ENCODE measurements at regions not wholly inside any gene's neighbourhood (a gene's known extent, or its start where the extent isn't known, plus 50 kb on each side); places are given as distances from the start of the nearest gene placed in this dataset.

DNA sequence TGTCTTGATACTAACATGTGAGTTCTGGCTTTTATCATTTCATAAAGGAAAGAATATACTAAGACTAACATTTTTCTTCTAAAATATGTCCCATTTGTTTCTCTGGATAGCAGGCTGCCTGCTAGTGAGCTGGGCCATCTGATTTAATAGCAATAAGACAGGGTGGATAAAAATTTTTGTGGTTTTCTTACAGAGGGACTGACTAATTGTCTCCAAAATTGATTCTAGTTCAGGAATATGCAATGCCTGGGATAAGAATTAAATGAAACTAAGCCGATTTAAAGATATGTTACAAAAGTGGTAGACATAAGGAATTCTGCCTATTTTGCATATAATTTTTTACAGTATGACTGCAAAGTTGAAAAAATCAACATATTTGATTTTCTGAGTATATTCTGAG, 252.9 kb upstream of the NAV3 start:
- TF ChIP-seq, protein P1, sequence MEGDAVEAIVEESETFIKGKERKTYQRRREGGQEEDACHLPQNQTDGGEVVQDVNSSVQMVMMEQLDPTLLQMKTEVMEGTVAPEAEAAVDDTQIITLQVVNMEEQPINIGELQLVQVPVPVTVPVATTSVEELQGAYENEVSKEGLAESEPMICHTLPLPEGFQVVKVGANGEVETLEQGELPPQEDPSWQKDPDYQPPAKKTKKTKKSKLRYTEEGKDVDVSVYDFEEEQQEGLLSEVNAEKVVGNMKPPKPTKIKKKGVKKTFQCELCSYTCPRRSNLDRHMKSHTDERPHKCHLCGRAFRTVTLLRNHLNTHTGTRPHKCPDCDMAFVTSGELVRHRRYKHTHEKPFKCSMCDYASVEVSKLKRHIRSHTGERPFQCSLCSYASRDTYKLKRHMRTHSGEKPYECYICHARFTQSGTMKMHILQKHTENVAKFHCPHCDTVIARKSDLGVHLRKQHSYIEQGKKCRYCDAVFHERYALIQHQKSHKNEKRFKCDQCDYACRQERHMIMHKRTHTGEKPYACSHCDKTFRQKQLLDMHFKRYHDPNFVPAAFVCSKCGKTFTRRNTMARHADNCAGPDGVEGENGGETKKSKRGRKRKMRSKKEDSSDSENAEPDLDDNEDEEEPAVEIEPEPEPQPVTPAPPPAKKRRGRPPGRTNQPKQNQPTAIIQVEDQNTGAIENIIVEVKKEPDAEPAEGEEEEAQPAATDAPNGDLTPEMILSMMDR (IDR thresholded peaks at IDR 0.05): no peak
- TF ChIP-seq POLR2A (IDR thresholded peaks at IDR 0.05): no peak
- H3K4me1 ChIP-seq: no peaks in the 10 kb centered on the region
- H3K27me3 ChIP-seq: no peaks in the 10 kb centered on the region
- WGBS, 2 donors: 78 to 84% methylated on average over 1 of the region's 1 CpG
- no peak overlapping the region for H3K27ac ChIP-seq
- H3K36me3 ChIP-seq: no peaks in the 10 kb centered on the region
- DNase-seq: no peak
- no peaks in the 10 kb centered on the region for H3K9me3 ChIP-seq
- no peak overlapping the region for H3K4me3 ChIP-seq (replicated peaks in 1 of 3)
- intact Hi-C loops (cut with DNase I): no loop called here

DNA sequence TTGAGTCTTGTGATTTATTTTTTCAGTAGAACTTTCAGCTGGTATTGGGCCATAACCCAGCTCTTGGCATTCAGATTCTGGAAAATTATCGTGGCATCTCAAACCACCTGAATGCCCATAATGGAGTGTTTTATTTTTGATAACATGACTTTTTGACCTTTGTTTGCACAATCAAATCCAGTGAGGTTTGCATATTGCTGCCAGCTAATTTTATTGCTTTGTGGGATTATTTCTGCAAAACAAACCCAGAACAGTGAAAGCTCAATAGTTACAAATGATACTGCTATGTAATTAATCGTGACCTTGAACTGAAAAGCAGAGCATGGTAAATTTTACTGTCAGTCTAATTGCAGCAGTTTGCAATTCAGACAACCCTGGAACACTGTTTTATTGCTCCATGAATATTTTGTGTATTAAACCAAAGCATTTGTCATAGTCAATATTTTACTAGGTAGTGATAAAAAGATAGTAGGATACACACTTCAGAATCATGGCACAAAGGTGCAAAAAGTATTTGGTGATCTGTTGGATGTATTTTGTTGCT, 255.2 kb upstream of the NAV3 start:
- Histone ChIP-seq H3K27me3 (no peaks in the 10 kb centered on the region), H3K27ac (no peak overlapping the region), H3K4me1 (no peaks in the 10 kb centered on the region), H3K36me3 (no peaks in the 10 kb centered on the region), H3K4me3 (replicated peaks in 1 of 3) (no peak overlapping the region), H3K9me3 (no peaks in the 10 kb centered on the region)
- intact Hi-C loops (cut with DNase I): no loop called here
- TF ChIP-seq POLR2A (IDR thresholded peaks at IDR 0.05): no peak
- TF ChIP-seq, protein P1 (IDR thresholded peaks at IDR 0.05): no peak
- 77% methylated on average over 2 of the region's 2 CpGs for WGBS, 2 donors
- no peak for DNase-seq

DNA sequence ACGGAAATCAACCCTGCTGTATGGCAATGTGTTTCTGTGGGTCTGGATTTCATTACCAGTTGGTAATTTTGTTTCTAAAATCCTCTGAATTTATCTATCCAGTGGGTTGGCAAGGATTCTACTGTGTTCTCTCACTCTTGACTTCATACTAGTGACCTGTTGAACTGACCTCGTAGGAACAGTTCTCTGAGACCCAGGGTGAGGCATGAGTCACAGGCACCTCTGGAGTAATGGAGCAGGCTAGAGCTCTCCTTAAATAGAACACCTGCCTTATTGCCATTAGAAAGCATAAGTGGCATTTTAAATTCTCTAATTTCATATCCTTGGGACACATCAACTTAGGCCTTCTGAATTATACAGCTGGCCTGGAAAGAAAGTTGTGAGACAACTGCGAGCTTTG, 258.3 kb upstream of the NAV3 start:
- H3K9me3 ChIP-seq: no peaks in the 10 kb centered on the region
- no peak overlapping the region for H3K4me3 ChIP-seq (replicated peaks in 1 of 3)
- intact Hi-C loops (cut with DNase I): no loop called here
- 63 to 75% methylated on average over 3 of the region's 3 CpGs for WGBS, 2 donors
- no peak for DNase-seq
- no peaks in the 10 kb centered on the region for H3K36me3 ChIP-seq
- TF ChIP-seq POLR2A (IDR thresholded peaks at IDR 0.05): no peak
- TF ChIP-seq, protein P1 (IDR thresholded peaks at IDR 0.05): no peak
- no peak overlapping the region for H3K27ac ChIP-seq
- H3K27me3 ChIP-seq: no peaks in the 10 kb centered on the region
- H3K4me1 ChIP-seq: no peaks in the 10 kb centered on the region

DNA sequence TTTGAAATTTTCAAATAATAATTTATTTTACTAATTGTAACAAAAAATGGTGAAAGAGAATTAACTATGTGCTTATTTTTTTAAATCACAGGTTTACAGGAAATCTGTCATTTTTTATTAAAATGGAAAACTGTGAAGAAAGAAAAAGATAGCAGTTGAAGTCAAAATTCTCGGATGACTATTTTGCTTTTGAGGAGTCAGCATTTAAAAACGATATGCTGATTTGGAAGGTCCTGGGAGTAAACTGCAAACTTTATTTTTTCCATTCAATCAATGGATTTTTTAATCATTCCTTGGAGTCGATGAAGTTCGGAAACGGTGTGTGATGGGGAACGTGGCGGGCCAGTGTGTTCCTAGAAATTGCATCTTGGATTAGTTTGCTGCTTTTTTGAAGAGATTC, 258.9 kb upstream of the NAV3 start:
- Histone ChIP-seq H3K4me3 (replicated peaks in 1 of 3) (no peak overlapping the region), H3K27me3 (no peaks in the 10 kb centered on the region), H3K27ac (no peak overlapping the region), H3K4me1 (no peaks in the 10 kb centered on the region), H3K36me3 (no peaks in the 10 kb centered on the region), H3K9me3 (no peaks in the 10 kb centered on the region)
- TF ChIP-seq, protein P1 (IDR thresholded peaks at IDR 0.05): no peak
- no peak for TF ChIP-seq POLR2A (IDR thresholded peaks at IDR 0.05)
- no peak for DNase-seq
- intact Hi-C loops (cut with DNase I): no loop called here
- WGBS, 2 donors: 92 to 93% methylated on average over 7 of the region's 7 CpGs

DNA sequence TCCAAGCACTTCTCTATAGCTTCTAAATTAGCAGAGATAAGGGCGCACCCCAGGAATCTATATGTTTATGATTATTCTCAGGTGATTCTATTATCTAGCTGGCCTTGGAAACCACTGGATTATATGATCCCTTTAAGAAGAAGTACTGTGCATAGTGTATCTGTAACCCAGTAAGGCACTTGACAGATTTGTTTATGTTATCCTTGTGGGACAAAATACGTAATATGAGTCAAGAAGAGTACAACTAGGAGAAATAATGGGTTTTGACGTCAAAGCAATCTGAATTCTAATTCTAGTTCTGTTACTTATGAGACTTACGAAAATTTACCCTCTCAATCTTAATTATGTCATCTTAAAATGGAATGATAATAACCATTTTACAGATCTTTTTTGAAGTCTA, 259.6 kb upstream of the NAV3 start:
- no peaks in the 10 kb centered on the region for H3K27me3 ChIP-seq
- H3K4me1 ChIP-seq: no peaks in the 10 kb centered on the region
- intact Hi-C loops (cut with DNase I): no loop called here
- no peak for DNase-seq
- H3K4me3 ChIP-seq (replicated peaks in 1 of 3): no peak overlapping the region
- no peak overlapping the region for H3K27ac ChIP-seq
- H3K9me3 ChIP-seq: no peaks in the 10 kb centered on the region
- WGBS, 2 donors: 87 to 92% methylated on average over 4 of the region's 4 CpGs
- TF ChIP-seq, protein P1 (IDR thresholded peaks at IDR 0.05): no peak
- no peak for TF ChIP-seq POLR2A (IDR thresholded peaks at IDR 0.05)
- no peaks in the 10 kb centered on the region for H3K36me3 ChIP-seq

All from thyroid gland (tissue), 4 donors.